Pancreas (tissue), 10 donors: ENCODE measurements at regions not wholly inside any gene's neighbourhood (a gene's known extent, or its start where the extent isn't known, plus 50 kb on each side); places are given as distances from the start of the nearest gene placed in this dataset.
"Not testable (repeated sequence)": the region's sequence is repeated elsewhere in the genome, so short reads cannot be mapped to it uniquely, and the experiment has no call there.

Source experiments
- ATAC-seq, 4 donors: fragments of 200-7000 bp; cut with Tn5 transposase; one replicate each; pipeline versions ENCODE4 v1.8.0 to v1.9.1; 2020; ENCODE audit warnings: mild to moderate bottlenecking in 4 of 4, moderate library complexity in 4 of 4
- DNase-seq, 6 donors: peaks; one replicate each; pipeline ENCODE4 v3.0.0-alpha.2; 2020
- FAIRE-seq: peaks from 2 replicates; lab custom pipeline; 2012; peaks lifted over from hg19 to GRCh38; lab: Jason Lieb, UNC
- H3K27ac ChIP-seq, 4 donors: fragments of 200-600 bp; sonication (generic); 1 replicate in 3 of 4; 2 replicates in 1 of 4; pipeline versions ENCODE4 v1.5.0 to v1.8.0; 2020
- H3K27me3 ChIP-seq, 4 donors: fragments of 200-600 bp; one replicate each; pipeline ENCODE4 v1.8.0; 2021
- H3K36me3 ChIP-seq, 3 donors: fragments of 200-600 bp; sonication (generic) in 1 of 3; one replicate each; pipeline versions ENCODE4 v1.5.0 to v1.8.0; 2020 to 2021
- H3K4me1 ChIP-seq, 3 donors: fragments of 200-600 bp; one replicate each; pipeline ENCODE4 v1.8.0; 2021
- H3K4me3 ChIP-seq, 4 donors: fragments of 200-600 bp; sonication (generic) in 2 of 4; one replicate each; pipeline versions ENCODE4 v1.5.0 to v1.8.0; 2020 to 2021
- H3K9me3 ChIP-seq, 4 donors: fragments of 200-600 bp; one replicate each; pipeline ENCODE4 v1.8.0; 2021
- WGBS, 2 donors: extraction: QIAGEN DNeasy Blood & Tissue Kit; methylation state at CpG; one replicate each; pipeline ENCODE4 v1.1.7; 2013; 5-methylcytosine and 5-hydroxymethylcytosine counted together
- intact Hi-C, 3 donors: fragments of 100-400 bp; cut with DNase I; formaldehyde crosslinking; loops; one replicate each; pipeline versions ENCODE4 v1.11.1 to v1.14.2; 2022
- TF ChIP-seq, protein P1 (sequence below), 4 donors: fragments of 200-600 bp; sonication (generic) in 3 of 4; IDR thresholded peaks; one replicate each; pipeline versions ENCODE4 v1.5.0 to v1.8.0; 2021; ENCODE audit warnings: antibody characterized with exemption in 4 of 4
- donor health status: healthy with polysubstance abuse.
- donor health status: DM: no; HTN: no; CAD: no; lungs with moderate emphysema.
- donor health status: DM: no; HTN: no; CAD: no.
- donor health status: control.
- donor health status: control.
- donor health status: Bipolar disorder and iron deficiency.
- donor health status: DM: yes; HTN: yes; CAD: no.
- donor health status: DM: no; HTN: no; CAD: no.
- donor health status: DM: no; HTN: no; CAD: no.
- donor health status: DM: yes; HTN: yes; CAD: no.

DNA sequence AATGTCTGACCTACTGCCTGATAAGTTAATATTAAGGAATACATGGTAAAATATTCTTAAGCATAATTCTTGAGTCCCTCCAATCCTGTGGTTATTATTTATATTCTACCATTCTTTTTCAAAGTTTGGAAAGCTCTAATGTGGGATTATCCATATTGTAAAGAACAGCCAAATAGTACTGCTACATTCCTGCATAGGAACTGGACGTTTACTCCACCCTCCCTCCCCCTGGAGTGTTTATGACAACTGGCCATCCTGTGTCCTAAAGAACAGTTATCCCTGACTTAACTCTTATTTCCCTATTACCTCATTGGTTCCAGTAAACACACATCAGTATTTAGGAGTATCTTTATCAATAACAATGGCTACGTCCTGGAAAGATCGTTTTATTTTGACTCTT is 308.7 kb upstream of the TFAP2D start:
- no peak overlapping the region for H3K27ac ChIP-seq
- H3K27me3 ChIP-seq: no peaks in the 10 kb centered on the region
- FAIRE-seq: no peak
- TF ChIP-seq, protein P1, sequence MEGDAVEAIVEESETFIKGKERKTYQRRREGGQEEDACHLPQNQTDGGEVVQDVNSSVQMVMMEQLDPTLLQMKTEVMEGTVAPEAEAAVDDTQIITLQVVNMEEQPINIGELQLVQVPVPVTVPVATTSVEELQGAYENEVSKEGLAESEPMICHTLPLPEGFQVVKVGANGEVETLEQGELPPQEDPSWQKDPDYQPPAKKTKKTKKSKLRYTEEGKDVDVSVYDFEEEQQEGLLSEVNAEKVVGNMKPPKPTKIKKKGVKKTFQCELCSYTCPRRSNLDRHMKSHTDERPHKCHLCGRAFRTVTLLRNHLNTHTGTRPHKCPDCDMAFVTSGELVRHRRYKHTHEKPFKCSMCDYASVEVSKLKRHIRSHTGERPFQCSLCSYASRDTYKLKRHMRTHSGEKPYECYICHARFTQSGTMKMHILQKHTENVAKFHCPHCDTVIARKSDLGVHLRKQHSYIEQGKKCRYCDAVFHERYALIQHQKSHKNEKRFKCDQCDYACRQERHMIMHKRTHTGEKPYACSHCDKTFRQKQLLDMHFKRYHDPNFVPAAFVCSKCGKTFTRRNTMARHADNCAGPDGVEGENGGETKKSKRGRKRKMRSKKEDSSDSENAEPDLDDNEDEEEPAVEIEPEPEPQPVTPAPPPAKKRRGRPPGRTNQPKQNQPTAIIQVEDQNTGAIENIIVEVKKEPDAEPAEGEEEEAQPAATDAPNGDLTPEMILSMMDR (IDR thresholded peaks at IDR 0.05): no peak
- ATAC-seq: no peak
- no peaks in the 10 kb centered on the region for H3K4me1 ChIP-seq
- WGBS, 2 donors: 29 to 38% methylated on average over 3 of the region's 3 CpGs
- H3K36me3 ChIP-seq: no peaks in the 10 kb centered on the region
- intact Hi-C loops: no loop called here
- H3K4me3 ChIP-seq: no peak overlapping the region
- DNase-seq: no peak
- no peaks in the 10 kb centered on the region for H3K9me3 ChIP-seq

DNA sequence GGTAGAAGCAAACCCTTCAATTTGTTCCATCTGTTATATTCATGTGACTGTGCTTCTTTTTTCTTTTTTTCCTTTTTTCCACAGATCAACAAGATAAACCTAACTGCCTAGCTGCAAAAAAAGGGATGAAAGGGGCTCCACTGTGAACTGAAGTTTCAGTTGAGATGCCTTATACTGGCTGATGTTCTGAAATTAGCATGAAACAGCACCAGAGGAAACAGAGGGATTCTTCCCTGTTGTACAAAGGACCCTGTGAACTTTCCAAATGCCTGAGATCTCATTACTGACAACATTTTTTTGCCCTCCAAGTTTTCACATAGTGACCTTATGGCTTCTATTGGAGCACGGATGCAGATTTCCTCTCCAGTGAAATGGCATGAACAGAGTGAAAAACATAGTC is 302.7 kb upstream of the TFAP2D start:
- DNase-seq: no peak
- H3K4me3 ChIP-seq: no peak overlapping the region
- FAIRE-seq: no peak
- H3K36me3 ChIP-seq: no peaks in the 10 kb centered on the region
- H3K27ac ChIP-seq: no peak overlapping the region
- H3K27me3 ChIP-seq: no peaks in the 10 kb centered on the region
- no peaks in the 10 kb centered on the region for H3K9me3 ChIP-seq
- WGBS, 2 donors: 33 to 35% methylated on average over 1 of the region's 1 CpG
- no peak for ATAC-seq
- intact Hi-C loops: no loop called here
- H3K4me1 ChIP-seq: no peaks in the 10 kb centered on the region
- TF ChIP-seq, protein P1 (IDR thresholded peaks at IDR 0.05): no peak

DNA sequence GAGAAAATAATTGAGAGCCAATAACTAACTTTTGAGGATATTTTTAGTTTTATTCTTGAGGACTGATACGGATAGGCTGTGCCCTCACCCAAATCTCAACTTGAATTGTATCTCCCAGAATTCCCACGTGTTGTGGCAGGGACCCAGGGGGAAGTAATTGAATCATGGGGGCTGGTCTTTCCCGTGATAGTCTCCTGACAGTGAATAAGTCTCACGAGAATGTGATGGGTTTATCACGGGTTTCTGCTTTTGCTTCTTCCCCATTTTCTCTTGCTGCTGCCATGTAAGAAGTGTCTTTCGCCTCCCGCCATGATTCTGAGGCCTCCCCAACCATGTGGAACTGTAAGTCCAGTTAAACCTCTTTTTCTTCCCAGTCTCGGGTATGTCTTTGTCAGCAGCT is 292.3 kb upstream of the TFAP2D start:
- ATAC-seq, H3K27ac ChIP-seq, H3K36me3 ChIP-seq, intact Hi-C loops, DNase-seq, H3K27me3 ChIP-seq, H3K9me3 ChIP-seq, FAIRE-seq, H3K4me1 ChIP-seq, H3K4me3 ChIP-seq: not testable (repeated sequence)
- 46 to 68% methylated on average over 8 of the region's 8 CpGs for WGBS, 2 donors

DNA sequence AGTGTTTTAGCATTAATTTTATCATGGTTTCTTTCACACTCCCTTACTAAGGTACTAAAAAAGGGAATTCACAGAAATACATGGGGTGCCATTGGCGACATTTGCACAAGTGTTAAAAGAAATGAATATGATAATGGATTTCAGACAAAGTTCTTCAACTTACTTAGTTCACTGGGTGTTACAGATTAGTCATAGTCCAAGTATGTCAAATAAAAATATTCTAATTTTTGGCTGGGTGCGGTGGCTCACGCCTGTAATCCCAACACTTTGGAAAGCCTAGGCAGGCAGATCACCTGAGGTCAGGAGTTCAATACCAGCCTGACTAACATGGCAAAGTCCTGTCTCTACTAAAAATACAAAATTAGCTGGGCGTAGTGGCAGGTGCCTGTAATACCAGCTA is 286.1 kb upstream of the TFAP2D start:
- TF ChIP-seq, protein P1 (IDR thresholded peaks at IDR 0.05): no peak
- ATAC-seq (no peak), FAIRE-seq (no peak), DNase-seq (no peak)
- 66 to 79% methylated on average over 4 of the region's 4 CpGs for WGBS, 2 donors
- Histone ChIP-seq H3K36me3 (no peaks in the 10 kb centered on the region), H3K27me3 (no peaks in the 10 kb centered on the region), H3K4me3 (no peak overlapping the region), H3K4me1 (no peaks in the 10 kb centered on the region), H3K27ac (no peak overlapping the region), H3K9me3 (no peaks in the 10 kb centered on the region)
- intact Hi-C loops: no loop called here

DNA sequence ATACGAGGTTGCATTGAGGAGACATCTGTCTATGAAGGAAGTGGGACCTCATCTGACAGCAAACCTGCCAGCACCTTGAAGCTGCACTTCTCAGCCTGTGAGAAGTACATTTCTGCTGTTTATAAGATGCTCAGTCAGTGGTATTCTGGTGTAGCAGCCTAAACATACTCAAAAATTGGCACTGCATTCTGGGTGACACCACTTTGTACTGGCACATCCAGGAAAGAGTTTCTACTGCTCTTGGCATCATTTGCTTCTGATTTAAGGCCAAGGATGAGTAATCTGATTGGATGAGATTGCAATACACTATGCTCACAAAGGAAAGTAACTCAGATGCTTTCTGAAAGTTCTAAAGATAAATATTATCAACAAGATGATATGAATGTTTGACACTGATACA is 275.4 kb upstream of the TFAP2D start:
- H3K4me1 ChIP-seq: no peaks in the 10 kb centered on the region
- 51 to 69% methylated on average over 1 of the region's 1 CpG for WGBS, 2 donors
- no peak for ATAC-seq

More for the DNA sequence above, 275.4 kb upstream of the TFAP2D start:
- Histone ChIP-seq H3K27ac (no peak overlapping the region), H3K9me3 (no peaks in the 10 kb centered on the region), H3K36me3 (no peaks in the 10 kb centered on the region), H3K27me3 (no peaks in the 10 kb centered on the region), H3K4me3 (no peak overlapping the region)
- intact Hi-C loops: no loop called here
- no peak for DNase-seq
- TF ChIP-seq, protein P1 (IDR thresholded peaks at IDR 0.05): no peak
- FAIRE-seq: no peak
